IMR-90 (cell line): ENCODE measurements at regions not wholly inside any gene's neighbourhood (a gene's known extent, or its start where the extent isn't known, plus 50 kb on each side); places are given as distances from the start of the nearest gene placed in this dataset.

Experiments
- ATAC-seq: fragments of 200-7000 bp; cut with Tn5 transposase; 2 replicates; pipeline ENCODE4 v1.9.1; 2020; ENCODE audit warnings: low read depth, mild to moderate bottlenecking, moderate library complexity
- BruUV-seq: library from RNA; stranded (reverse); fragments of 400-500 nt; replicated peaks from 2 replicates; lab custom pipeline; 2021; lab: Mats Ljungman, UMichigan
- CTCF ChIA-PET: fragments of 300-600 bp; formaldehyde crosslinking; extraction: SDS; loops from one replicate; lab custom pipeline; 2021; ENCODE audit warnings: antibody characterized with exemption; lab: Yijun Ruan, JAX
- POLR2A ChIA-PET: fragments of 300-600 bp; sonication (Branson Sonifier 250); formaldehyde crosslinking; loops from one replicate; lab custom pipeline; 2022; ENCODE audit warnings: antibody characterized with exemption; ENCODE audit not compliant: unreplicated experiment; lab: Charles Lee
- DNase-seq: peaks from one replicate; pipeline ENCODE4 v3.0.0; 2013
- H2AFZ ChIP-seq: replicated peaks from 2 replicates; pipeline ENCODE3; 2013; ENCODE audit warnings: low read length, mild to moderate bottlenecking; ENCODE audit not compliant: poor library complexity
- H2AK5ac ChIP-seq: 2 replicates; pipeline ENCODE4 v1.6.1; 2013; ENCODE audit warnings: low read depth, low read length, inconsistent platforms
- H2AK9ac ChIP-seq: replicated peaks from 2 replicates; pipeline ENCODE3; 2013; ENCODE audit warnings: mild to moderate bottlenecking, low read depth, low read length, moderate library complexity; ENCODE audit not compliant: poor library complexity
- H2BK120ac ChIP-seq: 2 replicates; pipeline ENCODE4 v1.6.1; 2013; ENCODE audit warnings: low read depth, low read length, inconsistent platforms
- H2BK15ac ChIP-seq: 3 replicates; pipeline ENCODE4 v1.6.1; 2013; ENCODE audit warnings: low read depth, low read length, inconsistent platforms
- H2BK20ac ChIP-seq: 2 replicates; pipeline ENCODE4 v1.6.1; 2013; ENCODE audit warnings: low read depth, mild to moderate bottlenecking, inconsistent platforms, low read length, moderate library complexity
- H2BK5ac ChIP-seq: 2 replicates; pipeline ENCODE4 v1.6.1; 2013; ENCODE audit warnings: mild to moderate bottlenecking, low read depth, low read length, inconsistent platforms; ENCODE audit not compliant: poor library complexity, severe bottlenecking
- H3K14ac ChIP-seq: replicated peaks from 2 replicates; pipeline ENCODE4 v1.6.1; 2013; ENCODE audit warnings: low read depth, low read length, inconsistent platforms
- H3K18ac ChIP-seq: 2 replicates; pipeline ENCODE4 v1.6.1; 2013; ENCODE audit warnings: low read depth, low read length, control low read depth
- H3K23ac ChIP-seq: 2 replicates; pipeline ENCODE4 v1.6.1; 2013; ENCODE audit warnings: low read depth, low read length, inconsistent platforms
- H3K27ac ChIP-seq: 2 replicates; pipeline ENCODE4 v1.5.1; 2013; ENCODE audit warnings: mild to moderate bottlenecking, control low read depth, low read length; ENCODE audit not compliant: insufficient read depth
- H3K27me3 ChIP-seq: 2 replicates; pipeline ENCODE4 v1.6.1; 2013; ENCODE audit warnings: low read length; ENCODE audit not compliant: control insufficient read depth, insufficient read depth
- H3K36me3 ChIP-seq: 2 replicates; pipeline ENCODE4 v1.6.1; 2013; ENCODE audit warnings: low read length, mixed read lengths; ENCODE audit not compliant: control insufficient read depth, insufficient read depth
- H3K4ac ChIP-seq: 2 replicates; pipeline ENCODE4 v1.6.1; 2013; ENCODE audit warnings: low read depth, low read length, inconsistent platforms
- H3K4me1 ChIP-seq: 2 replicates; pipeline ENCODE4 v1.6.1; 2013; ENCODE audit warnings: low read length, mixed read lengths; ENCODE audit not compliant: control insufficient read depth, insufficient read depth
- H3K4me2 ChIP-seq: 2 replicates; pipeline ENCODE4 v1.6.1; 2013; ENCODE audit warnings: low read depth, mild to moderate bottlenecking, control low read depth, low read length, moderate library complexity
- H3K4me3 ChIP-seq: 2 replicates; pipeline ENCODE4 v1.5.1; 2013; ENCODE audit warnings: low read depth, mild to moderate bottlenecking, control low read depth, low read length, moderate library complexity; ENCODE audit not compliant: insufficient read depth
- H3K56ac ChIP-seq: 2 replicates; pipeline ENCODE4 v1.6.1; 2013; ENCODE audit warnings: low read length, inconsistent platforms; ENCODE audit not compliant: insufficient read depth; ENCODE audit errors: extremely low read depth
- H3K79me1 ChIP-seq, 2 experiments: 2 replicates each; pipeline ENCODE4 v1.6.1; 2013; ENCODE audit warnings: low read length in 2 of 2, inconsistent platforms in 1 of 2, low read depth in 1 of 2
- H3K9ac ChIP-seq: 2 replicates; pipeline ENCODE4 v1.6.1; 2013; ENCODE audit warnings: low read depth, low read length, control low read depth
- H3K9me1 ChIP-seq: 2 replicates; pipeline ENCODE4 v1.6.1; 2013; ENCODE audit warnings: low read length, inconsistent platforms; ENCODE audit not compliant: insufficient read depth
- H3K9me3 ChIP-seq: 2 replicates; pipeline ENCODE4 v1.6.1; 2013; ENCODE audit warnings: low read length; ENCODE audit not compliant: control insufficient read depth, insufficient read depth
- H4K20me1 ChIP-seq: 2 replicates; pipeline ENCODE4 v1.6.1; 2013; ENCODE audit warnings: low read length, inconsistent platforms; ENCODE audit not compliant: insufficient read depth
- H4K5ac ChIP-seq: 2 replicates; pipeline ENCODE4 v1.6.1; 2013; ENCODE audit warnings: mild to moderate bottlenecking, low read depth, low read length, control low read depth
- H4K8ac ChIP-seq, 2 experiments: 2 replicates each; pipeline ENCODE4 v1.6.1; 2013; ENCODE audit warnings: low read depth in 2 of 2, low read length in 2 of 2, control low read depth in 1 of 2, inconsistent platforms in 1 of 2
- H4K91ac ChIP-seq: 2 replicates; pipeline ENCODE4 v1.6.1; 2013; ENCODE audit warnings: low read depth, low read length, inconsistent platforms; ENCODE audit not compliant: insufficient read depth
- BHLHE40 ChIP-seq: fragments of 150-350 bp; IDR thresholded peaks from 2 replicates; pipeline ENCODE4 v1.6.1; 2016; ENCODE audit warnings: mild to moderate bottlenecking, low read depth, low read length
- FOS ChIP-seq: fragments of 150-350 bp; IDR thresholded peaks from 2 replicates; pipeline ENCODE4 v1.6.1; 2016; ENCODE audit warnings: low read depth, low read length
- WGBS, 2 experiments: methylation state at CpG; one replicate each; pipeline versions ENCODE4 v1.1.5 to v1.1.7; 2013; ENCODE audit warnings: missing lambda C conversion rate in 2 of 2; ENCODE audit not compliant: insufficient read length in 1 of 2; ENCODE audit errors: extremely low coverage in 2 of 2; 5-methylcytosine and 5-hydroxymethylcytosine counted together
- dilution Hi-C: fragments of 300-500 bp; cut with HindIII; formaldehyde crosslinking; loops from one replicate; pipeline ENCODE4 v1.14.3; 2018; ENCODE audit warnings: low sequenced_read_pairs; ENCODE audit not compliant: unreplicated experiment
- in situ Hi-C: fragments of 300-500 bp; cut with MboI; formaldehyde crosslinking; loops from 3 replicates; pipeline ENCODE4 v1.14.3; 2019; ENCODE audit warnings: low sequenced_read_pairs, inconsistent platforms, mixed read lengths
- intact Hi-C: fragments of 100-400 bp; cut with micrococcal nuclease; formaldehyde crosslinking; loops from 2 replicates; pipeline ENCODE4 v1.10.0; 2022
- TF ChIP-seq, protein P1 (sequence below): conservative IDR thresholded peaks from 2 replicates; pipeline ENCODE4 v1.5.1; 2012; ENCODE audit warnings: mild to moderate bottlenecking, low read depth, low read length, improper control_type of control experiment

DNA sequence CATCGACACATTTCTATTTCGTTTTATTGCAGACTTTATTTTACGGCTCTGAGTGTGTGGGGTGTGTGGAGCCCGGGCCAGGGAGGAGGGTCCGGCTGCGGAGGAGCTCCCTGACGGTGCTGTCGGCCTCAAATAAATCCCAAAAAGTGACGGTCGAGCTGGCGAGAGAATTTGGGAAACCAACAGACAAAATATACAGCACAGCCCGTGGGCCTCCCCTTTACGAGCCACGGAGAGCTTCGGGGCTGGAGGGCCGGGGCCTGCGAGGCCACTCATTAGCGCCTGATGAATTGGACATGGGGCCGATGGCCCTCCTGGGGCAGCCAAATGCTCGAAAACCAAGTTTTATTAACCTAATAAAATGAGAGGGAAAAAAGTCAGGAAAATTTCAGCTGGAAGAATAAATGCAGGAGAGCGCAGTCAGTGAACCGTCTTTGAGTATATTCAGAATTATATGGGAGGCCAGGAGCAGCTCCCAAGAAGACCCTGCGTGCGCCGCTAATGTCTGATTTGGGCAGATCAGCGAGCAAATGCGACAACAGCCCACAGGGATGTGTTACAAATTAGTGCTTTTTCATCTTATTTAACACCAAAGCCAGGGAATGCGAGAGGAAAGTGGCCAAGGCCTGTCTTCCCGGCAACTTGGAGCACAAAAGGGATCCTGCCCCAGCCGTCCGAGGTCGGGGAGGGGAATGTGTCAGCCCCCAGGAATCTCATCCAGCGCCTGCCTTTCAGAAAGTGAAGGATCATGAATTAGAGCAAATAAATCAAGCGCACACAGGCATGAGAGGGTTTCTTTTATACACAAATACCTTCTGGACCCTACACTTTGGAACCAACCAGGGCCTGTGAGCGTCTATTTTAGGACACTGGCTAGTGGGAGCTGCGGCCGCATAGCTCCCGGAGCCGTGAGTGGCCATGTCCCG lies 249.1 kb downstream of the C16orf95 start:
- no peak overlapping the region for H3K18ac ChIP-seq
- BruUV-seq = no TSS peak
- H3K27ac ChIP-seq = no peak overlapping the region
- ChIA-PET CTCF (no interaction called here), POLR2A (no interaction called here)
- WGBS, 2 experiments = 91% methylated on average over 8 of the region's 40 CpGs; no CpG with 5 or more reads in 1 of the 2 experiments
- DNase-seq (no peak), ATAC-seq (no peak)
- H3K9me1 ChIP-seq = no peaks in the 10 kb centered on the region
- no peak overlapping the region for H2AFZ ChIP-seq
- no peak overlapping the region for H3K9ac ChIP-seq
- no peak overlapping the region for H3K4me3 ChIP-seq
- H3K4ac ChIP-seq = no peak overlapping the region
- no peak overlapping the region for H3K4me2 ChIP-seq
- no peak overlapping the region for H2AK9ac ChIP-seq
- TF ChIP-seq BHLHE40 (no peak), FOS (no peak)
- TF ChIP-seq, protein P1, sequence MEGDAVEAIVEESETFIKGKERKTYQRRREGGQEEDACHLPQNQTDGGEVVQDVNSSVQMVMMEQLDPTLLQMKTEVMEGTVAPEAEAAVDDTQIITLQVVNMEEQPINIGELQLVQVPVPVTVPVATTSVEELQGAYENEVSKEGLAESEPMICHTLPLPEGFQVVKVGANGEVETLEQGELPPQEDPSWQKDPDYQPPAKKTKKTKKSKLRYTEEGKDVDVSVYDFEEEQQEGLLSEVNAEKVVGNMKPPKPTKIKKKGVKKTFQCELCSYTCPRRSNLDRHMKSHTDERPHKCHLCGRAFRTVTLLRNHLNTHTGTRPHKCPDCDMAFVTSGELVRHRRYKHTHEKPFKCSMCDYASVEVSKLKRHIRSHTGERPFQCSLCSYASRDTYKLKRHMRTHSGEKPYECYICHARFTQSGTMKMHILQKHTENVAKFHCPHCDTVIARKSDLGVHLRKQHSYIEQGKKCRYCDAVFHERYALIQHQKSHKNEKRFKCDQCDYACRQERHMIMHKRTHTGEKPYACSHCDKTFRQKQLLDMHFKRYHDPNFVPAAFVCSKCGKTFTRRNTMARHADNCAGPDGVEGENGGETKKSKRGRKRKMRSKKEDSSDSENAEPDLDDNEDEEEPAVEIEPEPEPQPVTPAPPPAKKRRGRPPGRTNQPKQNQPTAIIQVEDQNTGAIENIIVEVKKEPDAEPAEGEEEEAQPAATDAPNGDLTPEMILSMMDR = no peak
- H2AK5ac ChIP-seq = no peak overlapping the region
- H4K20me1 ChIP-seq = no peaks in the 10 kb centered on the region
- no peak overlapping the region for H2BK20ac ChIP-seq
- no peak overlapping the region for H3K56ac ChIP-seq
- H3K4me1 ChIP-seq = no peaks in the 10 kb centered on the region
- H3K27me3 ChIP-seq = peaks cover 25% of the 10 kb centered on the region
- no peaks in the 10 kb centered on the region for H3K79me1 ChIP-seq
- intact Hi-C loops = loop anchor here (10.0 kb wide), 2 partner anchors 143 to 303 kb away; no protein-coding TSS in a partner anchor
- no peak overlapping the region for H4K91ac ChIP-seq
- H3K14ac ChIP-seq = no peak overlapping the region
- dilution Hi-C loops = no loop called here
- no peaks in the 10 kb centered on the region for H3K36me3 ChIP-seq
- no peak overlapping the region for H4K5ac ChIP-seq
- H2BK15ac ChIP-seq = no peak overlapping the region
- H3K9me3 ChIP-seq = no peaks in the 10 kb centered on the region
- H3K23ac ChIP-seq = no peak overlapping the region
- no peak overlapping the region for H2BK120ac ChIP-seq
- H2BK5ac ChIP-seq = no peak overlapping the region
- in situ Hi-C loops = no loop called here
- H4K8ac ChIP-seq = no peak overlapping the region
